ENCODE measurements at regions not wholly inside any gene's neighbourhood (a gene's known extent, or its start where the extent isn't known, plus 50 kb on each side); places are given as distances from the start of the nearest gene placed in this dataset.

DNA sequence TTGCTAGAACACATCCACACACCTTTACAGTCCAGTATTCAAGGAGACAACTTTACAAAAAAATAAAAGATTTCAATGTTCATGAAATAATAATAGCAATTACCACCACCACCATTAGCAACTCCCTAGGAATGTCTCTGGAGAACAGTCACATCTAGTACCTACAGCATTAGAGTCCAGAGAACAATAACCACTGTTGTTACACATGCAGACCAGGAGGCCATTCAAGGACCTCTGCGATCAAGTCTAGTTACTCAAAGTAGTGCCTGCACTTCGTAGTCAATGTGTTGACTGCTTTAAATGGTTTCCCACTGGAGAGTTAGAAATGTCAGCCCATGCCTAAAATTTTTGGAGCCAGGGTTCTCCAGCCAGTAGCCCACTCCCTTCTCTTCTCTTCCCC is 244.4 kb downstream of the DEPDC1B start:
- TF ChIP-seq, protein P1, sequence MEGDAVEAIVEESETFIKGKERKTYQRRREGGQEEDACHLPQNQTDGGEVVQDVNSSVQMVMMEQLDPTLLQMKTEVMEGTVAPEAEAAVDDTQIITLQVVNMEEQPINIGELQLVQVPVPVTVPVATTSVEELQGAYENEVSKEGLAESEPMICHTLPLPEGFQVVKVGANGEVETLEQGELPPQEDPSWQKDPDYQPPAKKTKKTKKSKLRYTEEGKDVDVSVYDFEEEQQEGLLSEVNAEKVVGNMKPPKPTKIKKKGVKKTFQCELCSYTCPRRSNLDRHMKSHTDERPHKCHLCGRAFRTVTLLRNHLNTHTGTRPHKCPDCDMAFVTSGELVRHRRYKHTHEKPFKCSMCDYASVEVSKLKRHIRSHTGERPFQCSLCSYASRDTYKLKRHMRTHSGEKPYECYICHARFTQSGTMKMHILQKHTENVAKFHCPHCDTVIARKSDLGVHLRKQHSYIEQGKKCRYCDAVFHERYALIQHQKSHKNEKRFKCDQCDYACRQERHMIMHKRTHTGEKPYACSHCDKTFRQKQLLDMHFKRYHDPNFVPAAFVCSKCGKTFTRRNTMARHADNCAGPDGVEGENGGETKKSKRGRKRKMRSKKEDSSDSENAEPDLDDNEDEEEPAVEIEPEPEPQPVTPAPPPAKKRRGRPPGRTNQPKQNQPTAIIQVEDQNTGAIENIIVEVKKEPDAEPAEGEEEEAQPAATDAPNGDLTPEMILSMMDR (IDR thresholded peaks at IDR 0.05), result no peak
- TF ChIP-seq EP300 (IDR thresholded peaks at IDR 0.05) (no peak), POLR2A (IDR thresholded peaks at IDR 0.05; ENCODE audit: low read depth) (no peak), POLR2AphosphoS5 (IDR thresholded peaks at IDR 0.05) (no peak)
